NCI-H446 (cell line): ENCODE measurements at regions not wholly inside any gene's neighbourhood (a gene's known extent, or its start where the extent isn't known, plus 50 kb on each side); places are given as distances from the start of the nearest gene placed in this dataset.
"Not testable (repeated sequence)": the region's sequence is repeated elsewhere in the genome, so short reads cannot be mapped to it uniquely, and the experiment has no call there.

Experiments
- DNase-seq, 2 experiments: peaks; one replicate each; lab custom pipeline; 2025; lab: John Stamatoyannopoulos, UW

DNA sequence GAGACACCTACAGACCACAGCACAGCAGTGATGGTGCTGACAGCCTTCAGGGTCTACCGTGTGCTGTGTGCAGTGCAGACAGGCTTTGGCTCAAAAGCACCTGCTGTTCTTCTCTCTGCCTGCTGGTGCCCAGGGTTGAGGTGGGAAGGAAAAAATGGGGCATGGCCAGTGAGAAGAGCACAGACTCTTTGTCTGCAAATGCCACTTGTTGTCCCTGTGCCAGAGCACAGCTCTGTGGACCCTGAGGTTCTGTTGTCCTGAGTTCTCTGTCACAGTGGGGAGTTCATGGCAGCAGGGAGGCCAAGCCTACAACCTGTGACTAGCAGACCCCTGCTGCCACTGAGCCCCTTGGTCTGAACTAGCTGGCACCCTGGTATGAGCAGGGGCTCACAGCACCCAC, 376.7 kb downstream of the GLRX3 start:
- DNase-seq, result no peak

DNA sequence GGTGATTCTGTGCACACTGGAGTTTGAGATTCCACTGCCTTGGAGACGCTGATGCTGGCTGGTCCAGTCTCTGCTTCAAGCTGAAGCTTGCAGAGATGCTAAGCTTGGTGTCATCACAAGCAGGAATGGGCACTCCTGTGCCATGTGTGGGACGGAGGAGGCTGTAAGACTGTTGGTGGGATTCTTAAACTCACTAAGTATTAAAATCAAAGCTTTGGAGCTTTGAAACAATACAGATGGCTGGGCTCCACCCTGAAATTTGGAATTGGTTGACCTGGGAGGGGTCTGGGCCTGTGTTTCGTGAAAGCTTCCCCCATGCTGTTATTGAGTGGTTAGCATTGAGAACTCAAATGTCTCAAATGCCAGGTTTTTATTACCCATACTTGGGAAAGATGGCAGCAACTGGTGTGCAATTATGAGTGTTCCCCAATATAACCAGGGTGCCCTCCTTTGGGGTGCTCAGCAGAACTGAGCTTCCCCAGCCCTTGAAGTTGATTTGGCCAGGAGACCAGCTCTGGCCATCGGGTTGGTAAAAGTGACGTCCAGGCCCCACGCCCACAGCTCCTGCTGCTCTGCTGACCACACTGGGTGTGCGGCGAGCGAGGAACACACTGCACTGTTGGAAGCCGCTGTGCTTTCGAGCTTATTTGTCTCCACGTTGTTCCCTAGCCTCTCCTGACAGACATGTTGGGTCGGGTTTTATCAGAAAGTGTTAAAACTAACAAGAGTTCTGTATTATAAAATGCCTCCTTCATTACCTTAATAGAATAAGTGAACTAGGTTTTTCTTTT, 377.7 kb downstream of the GLRX3 start:
- no peak for DNase-seq

DNA sequence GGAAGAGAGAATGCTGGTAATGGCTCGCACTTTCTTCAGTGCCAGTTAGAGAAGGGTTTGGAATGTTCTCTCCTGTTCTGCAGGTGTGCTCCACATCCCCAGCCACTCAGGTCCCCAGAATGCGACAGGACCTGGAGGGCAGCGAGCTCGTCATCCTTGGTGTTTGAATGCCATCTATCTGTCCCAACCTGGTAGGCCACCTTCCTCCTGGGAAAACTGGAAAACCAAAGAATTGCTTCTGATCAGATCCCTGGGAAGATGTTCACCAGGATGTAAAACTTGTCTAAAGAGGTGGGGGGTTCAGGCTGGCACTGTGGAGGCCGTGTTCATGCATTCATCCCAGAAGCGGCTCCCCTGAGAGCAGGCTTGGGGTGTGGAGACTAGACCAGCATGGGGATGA, 379.5 kb downstream of the GLRX3 start:
- no peak for DNase-seq

GRCh38 chr10:130516141-130516735, 380.0 kb downstream of the GLRX3 start:
- DNase-seq, result no peak

DNA sequence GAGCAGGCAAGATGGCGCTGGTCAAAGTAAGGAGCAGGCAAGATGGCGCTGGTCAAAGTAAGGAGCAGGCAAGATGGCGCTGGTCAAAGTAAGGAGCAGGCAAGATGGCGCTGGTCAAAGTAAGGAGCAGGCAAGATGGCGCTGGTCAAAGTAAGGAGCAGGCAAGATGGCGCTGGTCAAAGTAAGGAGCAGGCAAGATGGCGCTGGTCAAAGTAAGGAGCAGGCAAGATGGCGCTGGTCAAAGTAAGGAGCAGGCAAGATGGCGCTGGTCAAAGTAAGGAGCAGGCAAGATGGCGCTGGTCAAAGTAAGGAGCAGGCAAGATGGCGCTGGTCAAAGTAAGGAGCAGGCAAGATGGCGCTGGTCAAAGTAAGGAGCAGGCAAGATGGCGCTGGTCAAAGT, 382.7 kb downstream of the GLRX3 start:
- not testable (repeated sequence) for DNase-seq

- DNase-seq, result no peak
Measured at GRCh38 chr10:130519791-130520190, 383.6 kb downstream of the GLRX3 start.

GRCh38 chr10:130531312-130531711, 395.1 kb downstream of the GLRX3 start:
- no peak for DNase-seq

DNA sequence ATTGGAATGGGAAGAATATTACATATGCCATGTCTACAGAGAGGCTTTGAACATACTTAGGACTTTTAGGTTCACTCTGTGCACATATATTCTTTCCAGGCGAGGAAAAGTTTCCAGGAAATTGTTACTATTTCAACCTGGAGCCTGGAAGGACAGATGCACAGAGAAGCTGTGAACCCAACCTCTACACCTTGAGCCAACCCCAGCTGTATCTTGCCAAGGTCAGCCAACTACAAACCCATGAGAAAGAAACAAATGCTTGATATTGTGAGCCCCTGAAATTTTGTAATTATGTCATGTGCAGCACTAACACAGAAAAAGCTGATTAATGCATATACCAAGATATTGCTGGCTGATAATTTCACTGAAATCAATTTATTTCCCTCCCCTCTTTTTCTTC, 404.9 kb downstream of the GLRX3 start:
- DNase-seq, result no peak

- DNase-seq, result no peak
Measured at GRCh38 chr10:130542761-130543160, 406.6 kb downstream of the GLRX3 start.

GRCh38 chr10:130543794-130544193, 407.6 kb downstream of the GLRX3 start:
- no peak for DNase-seq

DNA sequence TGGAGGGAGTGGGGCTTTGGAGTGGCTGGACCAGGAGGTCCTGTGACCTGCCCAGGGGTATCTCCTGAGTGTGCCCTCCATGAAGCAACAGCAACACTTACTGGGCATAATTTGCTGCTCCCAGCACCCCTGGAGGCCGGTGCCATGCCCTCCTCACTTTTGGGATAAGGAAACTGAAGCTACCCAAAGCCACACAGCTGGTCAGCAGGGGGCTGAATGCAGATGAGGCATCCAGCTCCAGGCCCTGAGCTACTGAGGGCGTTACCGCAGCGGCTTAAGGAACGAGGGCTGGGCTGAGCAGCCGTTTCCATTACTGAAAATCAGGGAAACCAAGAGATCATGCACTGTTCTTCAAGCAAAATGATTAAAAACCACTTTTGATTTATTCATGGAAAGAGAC, 408.9 kb downstream of the GLRX3 start:
- DNase-seq, result no peak

DNA sequence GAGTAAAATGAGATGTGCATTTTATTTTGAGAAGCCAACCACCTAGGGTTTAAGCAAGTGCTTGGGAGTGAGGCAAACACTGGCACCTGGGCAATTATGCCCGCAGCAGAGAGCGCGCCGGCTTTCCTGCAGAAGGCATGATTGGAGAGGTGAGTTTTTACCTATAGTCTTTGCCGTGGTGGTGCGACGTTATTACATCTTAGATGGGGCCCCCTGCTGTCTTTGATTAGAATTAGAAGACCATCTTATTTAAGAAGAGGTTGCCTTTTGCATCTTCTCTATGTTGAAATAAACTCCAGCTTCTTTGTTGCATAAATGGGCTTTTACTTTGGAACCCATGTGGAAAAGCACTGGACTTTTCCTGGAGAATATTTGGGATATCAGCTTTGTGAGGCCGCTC, 409.5 kb downstream of the GLRX3 start:
- no peak for DNase-seq

DNA sequence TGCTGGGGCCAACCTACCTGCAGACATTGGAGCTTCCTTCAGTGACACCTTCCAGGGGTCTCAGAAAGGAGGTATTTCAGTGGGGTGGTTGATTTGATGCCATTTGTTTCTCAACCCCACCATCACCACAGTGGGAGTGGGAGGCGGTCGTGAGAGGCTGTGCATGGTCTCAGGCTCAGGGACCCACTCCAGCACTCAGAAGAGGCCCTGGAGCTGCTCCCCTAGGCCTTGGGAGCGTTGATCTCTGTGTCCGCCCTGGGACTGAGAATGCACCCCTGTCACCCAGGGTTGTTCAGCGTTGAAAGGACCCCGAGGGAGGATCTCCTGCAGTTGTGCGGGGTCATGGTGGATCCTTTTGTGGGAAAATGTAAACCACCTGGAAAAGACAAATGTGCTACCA, 410.6 kb downstream of the GLRX3 start:
- no peak for DNase-seq

DNA sequence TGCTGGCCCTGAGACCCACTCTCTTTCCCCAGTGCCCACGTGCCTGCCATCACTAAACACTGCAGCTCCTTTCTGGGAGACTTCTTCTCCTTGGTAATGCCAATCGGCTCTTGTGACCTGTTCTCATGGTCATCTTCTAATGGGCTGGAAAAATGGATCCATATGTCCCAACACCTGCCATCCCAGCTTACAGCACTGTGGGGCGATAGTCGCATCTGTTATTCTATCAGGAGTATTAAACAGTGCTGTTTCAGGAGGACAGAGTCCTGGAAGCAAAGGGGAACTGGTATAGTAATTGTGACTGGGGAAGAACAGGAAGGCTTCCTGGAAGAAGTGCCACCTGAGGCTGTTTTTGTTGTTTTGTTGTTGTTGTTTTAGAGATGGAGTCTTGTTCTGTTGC, 411.2 kb downstream of the GLRX3 start:
- DNase-seq, result no peak

DNA sequence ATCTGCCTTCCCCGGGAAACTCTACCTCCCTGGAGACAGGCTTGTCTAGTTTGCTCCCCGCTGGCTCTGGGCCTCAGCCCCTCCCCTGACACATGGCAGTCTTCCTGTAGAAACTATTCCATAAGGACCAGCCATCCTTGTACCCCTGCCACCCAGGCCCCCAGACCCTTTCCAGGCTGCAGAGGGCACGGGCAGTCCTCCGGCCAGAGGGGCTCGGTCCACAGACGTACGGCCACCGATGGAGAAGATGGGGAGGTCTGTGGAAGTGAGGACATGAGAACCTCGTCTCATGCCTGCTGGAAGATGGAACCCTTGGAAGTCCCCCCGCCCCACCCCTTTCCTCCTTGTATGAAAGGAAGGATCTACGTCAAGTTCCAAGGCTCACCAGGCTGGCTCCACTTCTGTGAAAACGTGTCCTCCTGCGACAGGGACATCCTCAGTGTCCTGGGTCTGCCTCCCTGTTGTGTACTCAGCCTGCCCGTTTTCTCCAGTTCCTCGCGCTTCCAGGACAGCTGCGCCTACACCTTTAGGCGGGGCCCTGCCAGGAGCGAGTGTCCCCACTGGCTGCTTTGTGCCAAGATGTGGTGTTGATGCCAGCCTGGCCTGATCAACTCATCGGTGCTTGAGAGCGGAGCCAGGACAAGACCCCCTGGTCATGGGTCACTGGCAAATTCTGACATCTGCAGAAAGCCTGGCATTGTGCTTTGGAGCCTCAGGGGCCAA, 414.9 kb downstream of the GLRX3 start:
- DNase-seq, result no peak

DNA sequence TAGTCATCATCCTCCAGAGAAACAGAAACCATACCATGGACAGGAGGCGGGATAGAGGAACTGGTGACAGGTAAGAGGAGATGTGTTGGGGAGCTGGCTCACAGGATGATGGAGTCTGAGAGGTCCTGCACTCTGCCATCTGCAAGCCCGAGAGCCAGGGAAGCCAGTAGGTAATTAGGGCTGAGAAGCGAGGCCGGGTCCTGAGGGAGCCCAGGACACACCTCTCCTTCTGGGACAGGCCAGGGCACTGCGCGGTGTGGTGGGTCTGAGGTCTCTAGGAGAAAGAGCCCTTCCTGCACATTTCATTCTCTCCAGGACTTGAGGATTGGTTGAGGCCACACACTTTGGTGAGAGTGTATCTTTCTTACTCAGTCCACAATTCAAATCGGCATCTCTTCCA, 415.5 kb downstream of the GLRX3 start:
- DNase-seq, result no peak

GRCh38 chr10:130553826-130554225, 417.6 kb downstream of the GLRX3 start:
- DNase-seq, result no peak

DNA sequence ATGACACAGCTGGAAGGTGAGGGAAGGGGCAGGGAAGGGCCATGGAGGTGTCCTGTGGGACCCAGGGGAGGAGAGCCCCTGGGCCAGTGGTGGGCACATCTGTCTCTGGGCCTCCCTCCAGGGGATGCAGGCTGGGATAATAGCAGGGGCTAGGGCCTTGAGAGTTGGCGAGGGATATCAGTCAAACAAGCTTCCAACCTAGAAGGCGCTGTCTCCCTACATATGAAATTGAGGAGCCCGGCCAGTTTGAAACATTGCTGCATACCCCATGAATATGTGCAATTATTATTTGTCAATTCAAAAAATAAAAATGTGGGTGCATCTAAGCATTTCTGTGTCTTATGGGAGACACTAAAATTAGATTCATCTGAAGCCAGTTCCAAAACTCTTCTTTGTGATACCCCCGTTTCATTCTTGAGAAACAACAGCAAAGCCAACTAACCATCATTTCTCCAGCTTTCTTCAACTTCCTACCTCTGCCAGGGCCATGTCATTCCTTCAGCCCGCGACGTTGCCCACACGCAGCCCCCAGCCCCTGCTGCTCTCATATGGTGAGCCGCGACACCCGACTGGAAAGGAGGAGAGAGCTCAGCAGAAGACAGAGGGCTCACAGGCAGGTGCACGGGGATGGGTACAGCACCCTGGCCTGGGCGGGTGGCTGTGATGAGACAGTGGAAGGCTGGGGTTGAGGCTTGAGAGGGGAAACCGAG, 418.7 kb downstream of the GLRX3 start:
- DNase-seq, result no peak

DNA sequence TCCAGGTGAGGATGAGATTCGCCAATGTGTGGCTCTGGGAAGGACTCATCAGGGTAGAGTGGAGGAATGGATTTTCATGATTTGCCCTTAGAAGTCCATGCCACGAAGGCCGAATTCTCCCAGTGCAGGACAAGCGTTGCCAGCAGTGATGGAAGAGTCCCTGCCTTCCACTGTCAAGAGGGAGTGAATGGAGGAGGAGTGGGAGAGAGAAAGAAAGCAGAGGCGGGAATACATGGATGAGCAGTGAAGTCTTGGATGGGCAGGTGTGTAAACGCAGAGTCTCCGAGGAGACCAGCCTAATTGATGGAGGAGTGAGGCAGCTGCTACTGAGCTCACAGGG, 419.2 kb downstream of the GLRX3 start:
- no peak for DNase-seq

GRCh38 chr10:130557181-130557845, 421.1 kb downstream of the GLRX3 start:
- DNase-seq, result no peak

DNA sequence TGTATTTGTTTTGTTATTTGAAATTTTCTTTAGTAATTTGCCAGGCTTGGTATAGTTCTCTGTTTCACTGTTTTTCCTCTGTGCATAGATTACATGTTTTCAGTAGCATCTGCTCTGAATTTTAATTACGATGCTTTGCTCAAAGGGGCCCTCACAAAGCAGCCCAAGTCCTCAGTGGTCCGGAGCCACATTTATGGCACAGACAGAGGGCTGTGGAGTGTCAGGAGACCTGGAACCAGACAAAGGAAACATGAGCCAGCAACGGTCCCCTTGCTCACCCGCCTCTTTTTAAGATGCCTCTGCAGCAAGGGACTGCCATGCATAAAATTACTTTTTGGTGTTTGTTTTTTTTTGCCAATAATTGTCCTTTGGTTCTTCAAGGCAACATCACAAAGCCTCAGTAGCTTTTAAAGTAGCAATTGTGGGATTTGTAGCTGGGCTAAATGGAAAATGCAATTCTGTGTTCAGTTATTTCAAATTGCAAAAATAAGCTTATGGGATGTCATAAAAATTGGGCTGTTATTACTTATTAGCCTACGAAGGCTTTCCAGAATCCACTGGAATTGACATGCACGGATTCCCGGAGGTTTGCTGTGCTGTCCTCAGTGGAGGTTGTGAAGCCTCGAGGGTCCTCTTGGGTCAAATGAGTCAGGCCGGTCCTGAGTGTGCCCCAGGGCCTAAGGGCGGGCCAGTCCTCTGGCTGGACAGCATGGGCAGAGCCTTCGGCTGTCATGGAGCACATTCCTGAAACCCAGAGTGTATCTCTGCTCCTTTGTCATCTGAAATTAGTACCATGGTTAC, 422.8 kb downstream of the GLRX3 start:
- DNase-seq, result no peak

DNA sequence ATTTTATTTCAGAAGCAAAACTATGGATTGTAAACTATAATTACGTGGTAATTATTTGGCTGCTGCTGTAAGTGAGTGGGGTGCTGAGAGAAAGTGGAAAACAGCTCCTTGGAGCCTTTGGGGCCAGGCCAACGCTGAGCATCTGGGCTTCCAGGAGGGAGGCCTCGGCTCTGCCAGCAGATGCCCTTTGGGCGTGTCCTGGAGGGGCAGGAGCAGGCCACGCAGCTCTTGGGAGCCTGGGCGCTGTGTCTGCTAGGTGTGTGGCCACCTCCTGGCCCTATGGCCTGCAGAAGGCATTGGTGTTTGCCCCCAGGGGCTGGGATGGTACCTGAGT, 423.3 kb downstream of the GLRX3 start:
- no peak for DNase-seq
